DMS153 (cell line): ENCODE measurements at regions not wholly inside any gene's neighbourhood (a gene's known extent, or its start where the extent isn't known, plus 50 kb on each side); places are given as distances from the start of the nearest gene placed in this dataset.
A peak's percentile ranks its signal among the peaks of the same experiment; 100 is the strongest.

Experiments
- DNase-seq: peaks from one replicate; lab custom pipeline; 2025; lab: John Stamatoyannopoulos, UW

GRCh38 chr5:96588539-96588938, 73.6 kb upstream of the CAST start:
- DNase-seq, result no peak

DNA sequence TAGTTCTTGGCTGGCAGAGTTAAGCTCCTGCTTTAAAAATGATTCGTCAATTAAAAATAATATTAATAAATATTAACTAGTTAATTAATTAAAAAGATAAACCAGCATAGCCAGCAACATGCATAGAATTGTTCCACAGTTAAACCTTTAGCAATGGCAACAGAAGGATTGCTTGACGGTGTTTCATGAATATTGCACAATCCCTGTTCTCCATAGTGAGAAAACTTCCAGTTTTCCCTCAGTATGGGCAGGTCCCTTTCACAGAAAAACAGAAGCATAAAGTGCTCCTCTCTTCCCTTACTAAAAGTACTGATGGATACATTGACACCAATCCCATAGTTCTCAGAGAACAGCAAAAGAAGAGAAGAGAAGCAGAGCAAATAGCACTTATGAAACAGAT, 71.4 kb upstream of the CAST start:
- no peak for DNase-seq

DNA sequence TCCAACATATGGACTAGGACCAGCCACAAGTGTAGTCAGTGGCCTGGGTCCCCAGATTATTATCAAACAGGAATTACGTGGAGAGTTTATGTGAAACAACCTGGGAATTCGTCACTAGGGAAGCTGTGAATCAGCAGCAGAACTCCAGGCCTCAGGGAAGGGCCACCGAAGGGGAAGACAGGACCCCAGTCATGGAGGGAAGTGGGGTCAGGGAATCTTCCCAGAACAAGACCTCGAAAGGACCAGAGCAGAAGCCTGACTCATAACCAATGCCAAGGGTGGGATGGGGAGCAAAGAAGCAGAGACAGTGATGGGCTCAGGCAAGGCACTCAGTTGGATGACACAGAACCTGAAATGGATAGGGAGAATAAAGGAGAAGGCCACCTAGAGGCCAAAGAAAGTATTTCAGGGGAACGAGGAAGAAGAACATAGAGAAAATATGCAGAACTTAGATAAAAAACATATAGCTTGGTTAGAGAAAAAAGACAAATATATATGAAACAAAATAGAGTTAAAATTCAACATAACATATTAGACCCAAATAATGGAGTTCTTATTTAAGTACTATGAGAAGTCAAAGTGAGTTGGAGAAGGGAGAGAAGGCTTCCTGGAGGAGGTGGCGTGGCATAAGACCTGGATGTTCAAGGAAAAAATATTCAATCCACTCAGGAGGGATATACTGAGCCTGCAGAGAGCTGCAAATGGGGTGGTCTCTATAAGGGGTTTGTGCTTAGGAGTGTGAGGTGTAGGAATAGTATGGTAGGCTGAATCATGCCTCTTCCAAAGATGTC, 66.7 kb upstream of the CAST start:
- DNase-seq, result no peak

DNA sequence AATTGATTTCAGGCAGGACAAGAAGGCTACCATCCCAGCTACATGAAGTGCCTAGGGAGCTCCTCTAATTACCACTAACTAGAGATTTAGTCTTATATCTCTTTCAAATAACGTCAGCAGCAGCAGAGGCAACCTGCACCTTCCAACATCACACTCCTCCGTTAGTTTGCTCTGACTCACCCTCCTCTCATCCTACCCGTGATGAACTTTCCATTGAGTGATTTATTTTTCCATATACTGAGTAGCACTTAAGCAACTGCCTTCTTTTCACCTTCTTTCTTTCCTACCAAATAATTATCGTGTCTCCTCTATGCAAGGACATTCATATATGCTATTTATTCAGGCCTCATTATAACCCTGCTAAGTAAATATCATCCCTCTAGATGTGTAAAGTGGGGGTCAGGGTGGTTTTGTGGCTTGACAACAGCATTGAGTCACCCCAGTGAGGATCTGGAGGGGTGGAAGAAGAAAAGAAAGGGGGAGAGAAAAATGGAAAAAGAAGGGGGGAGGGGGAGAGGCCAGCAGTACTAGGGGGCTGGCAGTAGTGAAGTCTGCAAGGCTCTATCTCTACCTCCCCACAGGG, 64.6 kb upstream of the CAST start:
- peak; percentile 49 for DNase-seq

- no peak for DNase-seq
Observed at GRCh38 chr5:96601200-96601599, 61.0 kb upstream of the CAST start.

GRCh38 chr5:96601715-96602244, 60.4 kb upstream of the CAST start:
- DNase-seq, result peak; percentile 23

- DNase-seq, result no peak
Observed at GRCh38 chr5:96602776-96603175, 59.4 kb upstream of the CAST start.

- DNase-seq, result no peak
Observed at GRCh38 chr5:96605144-96605837, 56.9 kb upstream of the CAST start.

GRCh38 chr5:96609369-96609768, 52.8 kb upstream of the CAST start:
- DNase-seq, result no peak

- no peak for DNase-seq
Observed at GRCh38 chr5:96610747-96611146, 51.4 kb upstream of the CAST start.

- DNase-seq, result no peak
Observed at GRCh38 chr5:96611946-96612345, 50.2 kb upstream of the CAST start.
